ENCODE measurements at regions not wholly inside any gene's neighbourhood (a gene's known extent, or its start where the extent isn't known, plus 50 kb on each side); places are given as distances from the start of the nearest gene placed in this dataset.

DNA sequence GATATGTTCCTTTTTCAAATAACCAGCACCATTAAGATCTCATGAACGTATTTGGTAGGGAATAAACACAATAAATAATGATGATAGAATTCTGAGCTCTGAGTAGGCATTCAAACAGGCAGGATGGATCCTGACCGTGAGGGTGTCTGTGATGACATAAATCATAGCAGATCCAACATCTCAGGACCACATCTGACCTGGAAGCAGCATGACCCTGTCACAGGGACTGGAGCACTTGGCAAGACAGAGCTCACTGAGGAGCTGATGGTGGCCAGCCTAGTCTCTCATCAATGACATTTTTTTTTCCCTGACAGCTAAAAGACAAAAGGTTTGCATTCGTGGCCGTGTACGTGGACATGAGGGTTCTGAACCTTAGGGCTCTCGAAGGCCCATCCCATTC lies 337.5 kb downstream of the NPIPA8 start (continued):
- TF ChIP-seq MYC (IDR thresholded peaks at IDR 0.05; ENCODE audit: borderline replicate concordance, low read length) (no peak), ELK1 (IDR thresholded peaks at IDR 0.05; ENCODE audit: low read depth, low read length) (no peak)

GRCh38 chr16:17998550-17998949 lies 338.0 kb downstream of the NPIPA8 start:
- H3K9me3 ChIP-seq = no peaks in the 10 kb centered on the region
- WGBS (ENCODE audit: missing lambda C conversion rate) = 33% methylated on average over 1 of the region's 1 CpG
- TF ChIP-seq, protein P1, sequence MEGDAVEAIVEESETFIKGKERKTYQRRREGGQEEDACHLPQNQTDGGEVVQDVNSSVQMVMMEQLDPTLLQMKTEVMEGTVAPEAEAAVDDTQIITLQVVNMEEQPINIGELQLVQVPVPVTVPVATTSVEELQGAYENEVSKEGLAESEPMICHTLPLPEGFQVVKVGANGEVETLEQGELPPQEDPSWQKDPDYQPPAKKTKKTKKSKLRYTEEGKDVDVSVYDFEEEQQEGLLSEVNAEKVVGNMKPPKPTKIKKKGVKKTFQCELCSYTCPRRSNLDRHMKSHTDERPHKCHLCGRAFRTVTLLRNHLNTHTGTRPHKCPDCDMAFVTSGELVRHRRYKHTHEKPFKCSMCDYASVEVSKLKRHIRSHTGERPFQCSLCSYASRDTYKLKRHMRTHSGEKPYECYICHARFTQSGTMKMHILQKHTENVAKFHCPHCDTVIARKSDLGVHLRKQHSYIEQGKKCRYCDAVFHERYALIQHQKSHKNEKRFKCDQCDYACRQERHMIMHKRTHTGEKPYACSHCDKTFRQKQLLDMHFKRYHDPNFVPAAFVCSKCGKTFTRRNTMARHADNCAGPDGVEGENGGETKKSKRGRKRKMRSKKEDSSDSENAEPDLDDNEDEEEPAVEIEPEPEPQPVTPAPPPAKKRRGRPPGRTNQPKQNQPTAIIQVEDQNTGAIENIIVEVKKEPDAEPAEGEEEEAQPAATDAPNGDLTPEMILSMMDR (IDR thresholded peaks at IDR 0.05) = no peak
- TF ChIP-seq NFE2L2 (conservative IDR thresholded peaks at IDR 0.05; ENCODE audit: low read length) = no peak
- TF ChIP-seq POLR2A (IDR thresholded peaks at IDR 0.05; ENCODE audit: low read length) = no peak
- no peak for TF ChIP-seq MAZ (IDR thresholded peaks at IDR 0.05; ENCODE audit: borderline replicate concordance, low read depth, low read length)
- no peak for TF ChIP-seq TFCP2L1 (CRISPR knock-in tag; IDR thresholded peaks at IDR 0.05)
- no peak for TF ChIP-seq POLR2AphosphoS2 (conservative IDR thresholded peaks at IDR 0.05; ENCODE audit: low read length)
- TF ChIP-seq, protein P2, sequence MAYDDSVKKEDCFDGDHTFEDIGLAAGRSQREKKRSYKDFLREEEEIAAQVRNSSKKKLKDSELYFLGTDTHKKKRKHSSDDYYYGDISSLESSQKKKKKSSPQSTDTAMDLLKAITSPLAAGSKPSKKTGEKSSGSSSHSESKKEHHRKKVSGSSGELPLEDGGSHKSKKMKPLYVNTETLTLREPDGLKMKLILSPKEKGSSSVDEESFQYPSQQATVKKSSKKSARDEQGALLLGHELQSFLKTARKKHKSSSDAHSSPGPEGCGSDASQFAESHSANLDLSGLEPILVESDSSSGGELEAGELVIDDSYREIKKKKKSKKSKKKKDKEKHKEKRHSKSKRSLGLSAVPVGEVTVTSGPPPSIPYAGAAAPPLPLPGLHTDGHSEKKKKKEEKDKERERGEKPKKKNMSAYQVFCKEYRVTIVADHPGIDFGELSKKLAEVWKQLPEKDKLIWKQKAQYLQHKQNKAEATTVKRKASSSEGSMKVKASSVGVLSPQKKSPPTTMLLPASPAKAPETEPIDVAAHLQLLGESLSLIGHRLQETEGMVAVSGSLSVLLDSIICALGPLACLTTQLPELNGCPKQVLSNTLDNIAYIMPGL (CRISPR knock-in tag; IDR thresholded peaks at IDR 0.05; ENCODE audit: borderline replicate concordance) = no peak
- TF ChIP-seq MYC (IDR thresholded peaks at IDR 0.05; ENCODE audit: borderline replicate concordance, low read length) = no peak
- no peak for TF ChIP-seq ESRRA (IDR thresholded peaks at IDR 0.05; ENCODE audit: borderline replicate concordance, low read length)
- no peak for TF ChIP-seq PHF8 (IDR thresholded peaks at IDR 0.05; ENCODE audit: borderline replicate concordance, low read depth)
- TF ChIP-seq CHD4 (IDR thresholded peaks at IDR 0.05; ENCODE audit: borderline replicate concordance) = no peak
- TF ChIP-seq ZFP36 (IDR thresholded peaks at IDR 0.05; ENCODE audit: borderline replicate concordance, partially characterized antibody) = no peak
- no peak for TF ChIP-seq MAX (IDR thresholded peaks at IDR 0.05)
- TF ChIP-seq HES2 (IDR thresholded peaks at IDR 0.05) = no peak
- H3K4me3 ChIP-seq = no peak overlapping the region
- H3K4me2 ChIP-seq = no peak overlapping the region
- no peaks in the 10 kb centered on the region for H3K4me1 ChIP-seq
- DNase-seq (ENCODE audit: low read depth in 1 of 2, low spot score in 1 of 2) (no peak), FAIRE-seq (no peak), ATAC-seq (no peak)
- POLR2A ChIA-PET = no interaction called here
- no peak overlapping the region for H3K27ac ChIP-seq
- CTCF ChIA-PET = interaction anchor here (1.7 kb wide), 1 partner anchor 10 kb away, joined by 3 read pairs; no protein-coding TSS in a partner anchor

GRCh38 chr16:17994027-17994426 lies 342.5 kb downstream of the NPIPA8 start:
- Histone ChIP-seq H3K27ac (no peak overlapping the region), H3K9me3 (no peaks in the 10 kb centered on the region), H3K4me3 (no peak overlapping the region), H3K4me1 (no peaks in the 10 kb centered on the region), H3K4me2 (no peak overlapping the region)
- POLR2A ChIA-PET = no interaction called here
- 2% methylated on average over 5 of the region's 5 CpGs for WGBS (ENCODE audit: missing lambda C conversion rate)
- FAIRE-seq (no peak), ATAC-seq (no peak), DNase-seq (ENCODE audit: low read depth in 1 of 2, low spot score in 1 of 2) (no peak)
- no peak for TF ChIP-seq FOSL2 (IDR thresholded peaks at IDR 0.05)
- no peak for TF ChIP-seq FOSL2 (CRISPR knock-in tag; IDR thresholded peaks at IDR 0.05)
- no peak for TF ChIP-seq MAFK (IDR thresholded peaks at IDR 0.05; ENCODE audit: partially characterized antibody)
- TF ChIP-seq NR3C1 (IDR thresholded peaks at IDR 0.05) = no peak
- no peak for TF ChIP-seq FOSB (CRISPR knock-in tag; IDR thresholded peaks at IDR 0.05)
- TF ChIP-seq, protein P3, sequence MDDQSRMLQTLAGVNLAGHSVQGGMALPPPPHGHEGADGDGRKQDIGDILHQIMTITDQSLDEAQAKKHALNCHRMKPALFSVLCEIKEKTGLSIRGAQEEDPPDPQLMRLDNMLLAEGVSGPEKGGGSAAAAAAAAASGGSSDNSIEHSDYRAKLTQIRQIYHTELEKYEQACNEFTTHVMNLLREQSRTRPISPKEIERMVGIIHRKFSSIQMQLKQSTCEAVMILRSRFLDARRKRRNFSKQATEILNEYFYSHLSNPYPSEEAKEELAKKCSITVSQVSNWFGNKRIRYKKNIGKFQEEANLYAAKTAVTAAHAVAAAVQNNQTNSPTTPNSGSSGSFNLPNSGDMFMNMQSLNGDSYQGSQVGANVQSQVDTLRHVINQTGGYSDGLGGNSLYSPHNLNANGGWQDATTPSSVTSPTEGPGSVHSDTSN (IDR thresholded peaks at IDR 0.05) = no peak
- CTCF ChIA-PET = no interaction called here
